ENCODE measurements at regions not wholly inside any gene's neighbourhood (a gene's known extent, or its start where the extent isn't known, plus 50 kb on each side); places are given as distances from the start of the nearest gene placed in this dataset.

DNA sequence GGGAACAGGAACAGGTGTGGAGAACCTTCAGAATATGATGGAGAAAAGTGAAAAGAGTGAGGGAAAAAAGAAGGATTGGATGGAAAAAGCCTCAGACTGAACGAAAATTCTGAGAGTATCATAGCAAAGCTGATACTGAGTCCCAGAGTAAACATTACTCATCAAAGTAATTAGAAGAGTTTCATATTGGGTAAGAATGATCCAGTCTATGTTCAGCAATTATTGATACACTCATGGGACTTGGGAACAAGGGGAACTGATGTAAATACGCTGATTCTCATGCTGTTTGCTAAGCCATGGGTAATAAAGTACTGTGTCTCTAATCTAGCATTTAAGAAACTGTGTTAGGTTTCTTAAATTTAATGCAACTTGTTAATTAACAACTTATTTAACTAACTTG is 219.9 kb upstream of the NOL4 start:
- no peaks in the 10 kb centered on the region for H3K36me3 ChIP-seq
- TF ChIP-seq, protein P1, sequence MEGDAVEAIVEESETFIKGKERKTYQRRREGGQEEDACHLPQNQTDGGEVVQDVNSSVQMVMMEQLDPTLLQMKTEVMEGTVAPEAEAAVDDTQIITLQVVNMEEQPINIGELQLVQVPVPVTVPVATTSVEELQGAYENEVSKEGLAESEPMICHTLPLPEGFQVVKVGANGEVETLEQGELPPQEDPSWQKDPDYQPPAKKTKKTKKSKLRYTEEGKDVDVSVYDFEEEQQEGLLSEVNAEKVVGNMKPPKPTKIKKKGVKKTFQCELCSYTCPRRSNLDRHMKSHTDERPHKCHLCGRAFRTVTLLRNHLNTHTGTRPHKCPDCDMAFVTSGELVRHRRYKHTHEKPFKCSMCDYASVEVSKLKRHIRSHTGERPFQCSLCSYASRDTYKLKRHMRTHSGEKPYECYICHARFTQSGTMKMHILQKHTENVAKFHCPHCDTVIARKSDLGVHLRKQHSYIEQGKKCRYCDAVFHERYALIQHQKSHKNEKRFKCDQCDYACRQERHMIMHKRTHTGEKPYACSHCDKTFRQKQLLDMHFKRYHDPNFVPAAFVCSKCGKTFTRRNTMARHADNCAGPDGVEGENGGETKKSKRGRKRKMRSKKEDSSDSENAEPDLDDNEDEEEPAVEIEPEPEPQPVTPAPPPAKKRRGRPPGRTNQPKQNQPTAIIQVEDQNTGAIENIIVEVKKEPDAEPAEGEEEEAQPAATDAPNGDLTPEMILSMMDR (IDR thresholded peaks at IDR 0.05), result no peak
- no peak overlapping the region for H3K27ac ChIP-seq
- no peaks in the 10 kb centered on the region for H3K9me3 ChIP-seq
- H3K4me3 ChIP-seq, result no peak overlapping the region
- DNase-seq (ENCODE audit: low spot score in 2 of 2), result no peak
- no peaks in the 10 kb centered on the region for H3K4me1 ChIP-seq
- intact Hi-C loops (cut with DNase I), result no loop called here
- no peaks in the 10 kb centered on the region for H3K27me3 ChIP-seq

DNA sequence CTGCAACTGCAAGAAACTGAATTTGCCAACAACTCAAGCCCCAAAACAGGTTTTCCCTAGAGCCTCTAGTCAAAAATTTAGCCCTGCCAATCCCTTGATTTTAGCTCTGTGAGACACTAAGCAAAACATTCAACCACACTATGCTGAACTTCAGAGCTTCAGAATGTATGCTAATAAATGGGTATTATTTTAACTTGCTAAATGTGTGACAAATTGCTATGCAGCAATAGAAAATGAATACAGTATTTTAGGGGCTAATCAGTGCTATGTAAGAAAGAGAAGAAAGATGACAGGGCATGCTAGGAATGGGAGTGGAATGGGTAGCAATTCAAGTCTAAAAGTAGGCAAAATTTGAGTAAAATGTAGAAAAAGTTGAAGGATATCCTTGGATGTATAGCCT is 223.9 kb upstream of the NOL4 start:
- no peak for DNase-seq (ENCODE audit: low spot score in 2 of 2)
- no peaks in the 10 kb centered on the region for H3K36me3 ChIP-seq
- intact Hi-C loops (cut with DNase I), result no loop called here
- H3K9me3 ChIP-seq, result no peaks in the 10 kb centered on the region
- H3K4me3 ChIP-seq, result no peak overlapping the region
- no peak overlapping the region for H3K27ac ChIP-seq
- no peaks in the 10 kb centered on the region for H3K4me1 ChIP-seq
- TF ChIP-seq, protein P1 (IDR thresholded peaks at IDR 0.05), result no peak
- no peaks in the 10 kb centered on the region for H3K27me3 ChIP-seq

DNA sequence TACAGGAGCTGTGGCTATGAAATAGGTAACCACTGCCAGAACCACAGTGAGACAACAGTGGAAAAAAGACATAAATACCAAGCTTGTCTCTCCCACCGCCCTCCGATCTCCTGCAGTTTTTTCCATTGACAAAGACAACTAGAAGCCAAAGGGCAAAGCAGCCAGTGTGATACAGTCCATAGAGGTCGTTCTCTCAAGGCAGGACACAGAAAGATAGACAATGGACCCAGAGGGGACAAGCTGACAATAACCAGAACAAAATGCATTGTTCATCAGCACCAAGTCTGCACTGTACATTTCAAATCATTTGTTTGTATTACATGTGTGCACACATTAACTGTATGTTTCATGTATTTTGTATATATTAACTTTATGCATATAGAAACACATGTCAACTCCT is 233.0 kb upstream of the NOL4 start:
- Histone ChIP-seq H3K36me3 (no peaks in the 10 kb centered on the region), H3K4me1 (no peaks in the 10 kb centered on the region), H3K9me3 (no peaks in the 10 kb centered on the region), H3K27ac (no peak overlapping the region), H3K27me3 (no peaks in the 10 kb centered on the region), H3K4me3 (no peak overlapping the region)
- DNase-seq (ENCODE audit: low spot score in 2 of 2), result no peak
- TF ChIP-seq, protein P1 (IDR thresholded peaks at IDR 0.05), result no peak
- intact Hi-C loops (cut with DNase I), result no loop called here

DNA sequence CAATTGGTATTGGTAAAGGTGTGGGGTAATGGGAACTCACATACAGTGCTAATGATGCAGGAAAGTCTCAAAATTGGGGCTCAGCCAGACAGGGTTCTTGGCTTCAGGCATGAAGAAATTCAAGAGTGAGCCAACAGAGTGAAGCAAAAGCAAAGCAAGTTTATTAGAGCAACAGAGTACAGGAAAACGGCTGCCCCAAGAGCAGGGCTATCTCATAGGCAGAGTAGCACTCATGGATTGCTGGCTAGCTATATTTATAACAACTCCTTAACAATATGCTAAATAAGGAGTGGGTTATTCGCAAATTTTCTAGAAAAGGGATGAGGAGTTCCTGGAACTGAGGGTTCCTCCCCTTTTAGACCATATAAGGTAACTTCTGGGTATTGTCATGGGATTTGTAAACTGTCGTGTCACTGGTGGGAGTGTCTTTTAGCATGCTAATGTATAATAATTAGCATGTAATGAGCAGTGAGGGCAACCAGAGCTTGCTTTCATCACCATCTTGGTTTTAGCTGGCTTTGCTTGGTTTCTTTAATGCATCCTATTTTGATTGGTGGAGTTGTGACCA is 233.8 kb upstream of the NOL4 start:
- no peak for DNase-seq (ENCODE audit: low spot score in 2 of 2)
- H3K4me3 ChIP-seq, result no peak overlapping the region
- no peaks in the 10 kb centered on the region for H3K36me3 ChIP-seq
- intact Hi-C loops (cut with DNase I), result no loop called here
- H3K27ac ChIP-seq, result no peak overlapping the region
- H3K4me1 ChIP-seq, result no peaks in the 10 kb centered on the region
- no peaks in the 10 kb centered on the region for H3K9me3 ChIP-seq
- TF ChIP-seq, protein P1 (IDR thresholded peaks at IDR 0.05), result no peak
- H3K27me3 ChIP-seq, result no peaks in the 10 kb centered on the region

DNA sequence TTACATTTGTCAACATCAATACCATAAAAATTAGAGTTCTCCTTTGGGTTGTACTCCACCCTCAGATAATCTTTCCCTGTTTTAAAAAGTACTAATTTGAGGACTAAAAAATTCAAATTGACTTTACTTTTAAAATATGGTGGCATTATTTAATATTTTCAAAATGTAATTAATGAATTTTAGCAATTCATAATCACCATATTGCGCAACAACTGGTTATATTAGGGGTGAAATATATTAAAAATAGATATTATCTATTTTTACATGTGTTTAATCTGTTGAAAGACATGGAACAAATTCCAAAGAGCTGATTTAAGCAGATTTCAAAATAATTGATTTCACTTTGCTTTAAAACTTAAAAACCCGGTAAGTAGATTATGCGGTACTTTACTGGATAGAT is 236.6 kb upstream of the NOL4 start:
- TF ChIP-seq, protein P1 (IDR thresholded peaks at IDR 0.05), result no peak
- Histone ChIP-seq H3K9me3 (no peaks in the 10 kb centered on the region), H3K4me3 (no peak overlapping the region), H3K36me3 (no peaks in the 10 kb centered on the region), H3K27me3 (no peaks in the 10 kb centered on the region), H3K27ac (no peak overlapping the region), H3K4me1 (no peaks in the 10 kb centered on the region)
- intact Hi-C loops (cut with DNase I), result no loop called here
- DNase-seq (ENCODE audit: low spot score in 2 of 2), result no peak

DNA sequence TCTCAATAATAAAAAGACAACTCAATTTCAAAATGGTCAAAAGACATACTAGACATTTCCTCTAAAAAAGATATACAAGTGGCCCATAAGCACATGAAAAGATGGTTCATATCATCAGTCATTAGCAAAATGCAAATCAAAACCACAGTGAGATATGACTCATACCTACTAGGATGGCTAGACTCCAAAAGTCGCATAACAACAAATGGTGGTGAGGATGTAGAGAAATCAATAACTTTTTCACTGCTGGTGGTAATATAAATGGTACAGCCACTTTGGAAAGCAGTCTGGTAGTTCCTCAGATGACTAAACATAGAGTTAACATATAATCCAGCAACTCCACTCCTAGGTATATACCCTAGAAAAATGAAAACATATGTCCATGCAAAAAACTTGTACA is 242.3 kb upstream of the NOL4 start:
- H3K36me3 ChIP-seq, result no peaks in the 10 kb centered on the region
- TF ChIP-seq, protein P1 (IDR thresholded peaks at IDR 0.05), result no peak
- H3K27ac ChIP-seq, result no peak overlapping the region
- no peaks in the 10 kb centered on the region for H3K27me3 ChIP-seq
- H3K9me3 ChIP-seq, result no peaks in the 10 kb centered on the region
- no peak for DNase-seq (ENCODE audit: low spot score in 2 of 2)
- H3K4me1 ChIP-seq, result no peaks in the 10 kb centered on the region
- intact Hi-C loops (cut with DNase I), result no loop called here
- H3K4me3 ChIP-seq, result no peak overlapping the region
